ENCODE measurements at regions not wholly inside any gene's neighbourhood (a gene's known extent, or its start where the extent isn't known, plus 50 kb on each side); places are given as distances from the start of the nearest gene placed in this dataset.

DNA sequence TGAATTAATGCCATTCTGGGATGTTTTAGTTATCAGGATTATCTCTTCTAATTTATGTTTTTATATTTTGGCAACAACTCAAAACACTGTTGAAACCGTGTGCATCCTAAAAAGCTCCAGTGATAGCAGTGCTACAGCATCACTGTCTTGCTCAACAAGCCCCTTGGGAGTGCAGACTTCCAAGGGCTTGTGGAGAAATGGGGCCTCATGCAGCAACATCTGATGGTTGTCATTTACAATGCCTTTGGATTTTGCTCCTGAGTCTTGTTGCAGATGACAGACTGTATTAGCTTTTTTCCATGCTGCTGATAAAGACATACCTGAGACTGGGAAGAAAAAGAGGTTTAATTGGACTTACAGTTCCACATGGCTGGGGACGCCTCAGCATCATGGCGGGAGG is 515.4 kb downstream of the NEBL start:
- TF ChIP-seq, protein P1, sequence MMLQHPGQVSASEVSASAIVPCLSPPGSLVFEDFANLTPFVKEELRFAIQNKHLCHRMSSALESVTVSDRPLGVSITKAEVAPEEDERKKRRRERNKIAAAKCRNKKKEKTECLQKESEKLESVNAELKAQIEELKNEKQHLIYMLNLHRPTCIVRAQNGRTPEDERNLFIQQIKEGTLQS (IDR thresholded peaks at IDR 0.05): no peak
- TF ChIP-seq, protein P2, sequence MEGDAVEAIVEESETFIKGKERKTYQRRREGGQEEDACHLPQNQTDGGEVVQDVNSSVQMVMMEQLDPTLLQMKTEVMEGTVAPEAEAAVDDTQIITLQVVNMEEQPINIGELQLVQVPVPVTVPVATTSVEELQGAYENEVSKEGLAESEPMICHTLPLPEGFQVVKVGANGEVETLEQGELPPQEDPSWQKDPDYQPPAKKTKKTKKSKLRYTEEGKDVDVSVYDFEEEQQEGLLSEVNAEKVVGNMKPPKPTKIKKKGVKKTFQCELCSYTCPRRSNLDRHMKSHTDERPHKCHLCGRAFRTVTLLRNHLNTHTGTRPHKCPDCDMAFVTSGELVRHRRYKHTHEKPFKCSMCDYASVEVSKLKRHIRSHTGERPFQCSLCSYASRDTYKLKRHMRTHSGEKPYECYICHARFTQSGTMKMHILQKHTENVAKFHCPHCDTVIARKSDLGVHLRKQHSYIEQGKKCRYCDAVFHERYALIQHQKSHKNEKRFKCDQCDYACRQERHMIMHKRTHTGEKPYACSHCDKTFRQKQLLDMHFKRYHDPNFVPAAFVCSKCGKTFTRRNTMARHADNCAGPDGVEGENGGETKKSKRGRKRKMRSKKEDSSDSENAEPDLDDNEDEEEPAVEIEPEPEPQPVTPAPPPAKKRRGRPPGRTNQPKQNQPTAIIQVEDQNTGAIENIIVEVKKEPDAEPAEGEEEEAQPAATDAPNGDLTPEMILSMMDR (IDR thresholded peaks at IDR 0.05; ENCODE audit: low read depth, low read length, missing input control): no peak

Measured in liver (tissue), 3 donors.